BE2C (cell line): ENCODE measurements at regions not wholly inside any gene's neighbourhood (a gene's known extent, or its start where the extent isn't known, plus 50 kb on each side); places are given as distances from the start of the nearest gene placed in this dataset.

Source experiments
- DNase-seq: peaks from one replicate; pipeline ENCODE4 v3.0.0-alpha.2; 2020
- H3K27me3 ChIP-seq: fragments of 250-450 bp; sonication (Bioruptor Pico); 2 replicates; pipeline ENCODE4 v1.5.1; 2020; ENCODE audit warnings: mild to moderate bottlenecking
- H3K36me3 ChIP-seq: fragments of 250-450 bp; sonication (Bioruptor Pico); 2 replicates; pipeline ENCODE4 v1.5.1; 2020; ENCODE audit warnings: mild to moderate bottlenecking
- H3K4me1 ChIP-seq: fragments of 250-450 bp; sonication (Bioruptor Pico); 2 replicates; pipeline ENCODE4 v1.5.1; 2020
- H3K4me3 ChIP-seq: 2 replicates; pipeline ENCODE4 v1.5.1; 2011; ENCODE audit warnings: low read depth, low read length
- H3K9me3 ChIP-seq: fragments of 250-450 bp; sonication (Bioruptor Pico); 2 replicates; pipeline ENCODE4 v1.5.1; 2020
- TF ChIP-seq, protein P1 (sequence below): IDR thresholded peaks from 2 replicates; pipeline ENCODE4 v1.5.1; 2012; ENCODE audit warnings: mild to moderate bottlenecking, low read depth, low read length

DNA sequence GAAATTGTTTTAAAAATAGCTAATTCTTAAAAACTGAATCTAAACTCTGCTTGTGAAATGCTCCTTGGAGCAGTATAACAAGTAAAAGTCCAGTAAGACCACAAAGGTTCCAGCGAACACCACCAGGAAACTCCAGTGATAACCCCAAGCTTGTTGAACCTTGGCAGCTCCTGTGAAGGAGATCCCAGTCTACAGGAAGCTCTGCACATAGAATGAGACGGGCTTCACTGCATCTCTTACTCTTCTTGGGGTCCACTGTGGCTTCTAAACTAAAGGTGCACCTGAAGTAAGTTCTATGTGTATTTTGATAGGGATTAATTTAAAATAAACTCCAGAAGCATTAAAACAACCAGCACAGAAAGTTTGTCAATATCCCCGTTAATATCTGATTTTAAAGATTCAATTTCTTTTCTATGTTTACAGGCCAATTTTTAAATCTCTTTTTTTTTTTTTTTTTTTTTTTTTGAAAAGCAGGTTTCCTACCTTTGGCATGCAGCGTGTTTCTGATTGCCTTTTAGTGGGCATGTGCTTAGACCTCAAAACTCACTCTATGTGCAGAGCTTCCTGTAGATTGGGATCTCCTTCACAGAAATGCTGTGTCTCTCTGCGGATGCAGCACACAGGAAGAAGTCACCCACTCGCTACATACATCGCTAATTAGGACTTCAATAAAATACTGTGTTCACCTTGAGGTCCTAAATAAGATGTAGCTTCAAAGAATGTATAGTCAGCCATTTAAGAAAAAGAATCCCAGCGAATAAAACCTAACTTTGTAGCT is 508.5 kb downstream of the KLF12 start:
- peaks cover 40% of the 10 kb centered on the region for H3K27me3 ChIP-seq
- no peaks in the 10 kb centered on the region for H3K4me1 ChIP-seq
- H3K36me3 ChIP-seq, result no peaks in the 10 kb centered on the region

DNA sequence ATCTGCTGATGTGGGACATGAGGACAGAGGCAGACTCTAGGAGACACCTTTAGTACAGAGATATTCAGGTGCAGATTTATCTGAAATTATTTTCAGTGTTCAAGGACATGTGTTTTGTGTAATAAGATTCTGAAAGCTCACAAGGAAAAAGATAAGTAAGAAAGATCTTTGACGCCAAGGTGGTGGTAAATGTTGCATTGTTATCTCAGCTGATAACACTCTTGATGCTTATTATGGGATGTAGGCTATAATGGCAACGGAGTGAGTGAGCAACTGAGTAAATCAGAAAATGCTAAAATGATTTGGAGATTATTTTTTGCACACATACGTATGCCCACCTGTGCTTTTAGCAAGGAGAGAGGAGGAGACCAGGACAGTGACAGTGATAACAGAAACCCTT is 510.9 kb downstream of the KLF12 start:
- H3K4me1 ChIP-seq, result no peaks in the 10 kb centered on the region
- H3K9me3 ChIP-seq, result no peaks in the 10 kb centered on the region
- TF ChIP-seq, protein P1, sequence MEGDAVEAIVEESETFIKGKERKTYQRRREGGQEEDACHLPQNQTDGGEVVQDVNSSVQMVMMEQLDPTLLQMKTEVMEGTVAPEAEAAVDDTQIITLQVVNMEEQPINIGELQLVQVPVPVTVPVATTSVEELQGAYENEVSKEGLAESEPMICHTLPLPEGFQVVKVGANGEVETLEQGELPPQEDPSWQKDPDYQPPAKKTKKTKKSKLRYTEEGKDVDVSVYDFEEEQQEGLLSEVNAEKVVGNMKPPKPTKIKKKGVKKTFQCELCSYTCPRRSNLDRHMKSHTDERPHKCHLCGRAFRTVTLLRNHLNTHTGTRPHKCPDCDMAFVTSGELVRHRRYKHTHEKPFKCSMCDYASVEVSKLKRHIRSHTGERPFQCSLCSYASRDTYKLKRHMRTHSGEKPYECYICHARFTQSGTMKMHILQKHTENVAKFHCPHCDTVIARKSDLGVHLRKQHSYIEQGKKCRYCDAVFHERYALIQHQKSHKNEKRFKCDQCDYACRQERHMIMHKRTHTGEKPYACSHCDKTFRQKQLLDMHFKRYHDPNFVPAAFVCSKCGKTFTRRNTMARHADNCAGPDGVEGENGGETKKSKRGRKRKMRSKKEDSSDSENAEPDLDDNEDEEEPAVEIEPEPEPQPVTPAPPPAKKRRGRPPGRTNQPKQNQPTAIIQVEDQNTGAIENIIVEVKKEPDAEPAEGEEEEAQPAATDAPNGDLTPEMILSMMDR, result no peak
- peaks cover 41% of the 10 kb centered on the region for H3K27me3 ChIP-seq
- DNase-seq, result no peak
- no peaks in the 10 kb centered on the region for H3K36me3 ChIP-seq
- H3K4me3 ChIP-seq, result no peak overlapping the region

More for the DNA sequence above, 508.5 kb downstream of the KLF12 start:
- no peak overlapping the region for H3K4me3 ChIP-seq
- no peak for DNase-seq
- TF ChIP-seq, protein P1, result no peak
- no peaks in the 10 kb centered on the region for H3K9me3 ChIP-seq

DNA sequence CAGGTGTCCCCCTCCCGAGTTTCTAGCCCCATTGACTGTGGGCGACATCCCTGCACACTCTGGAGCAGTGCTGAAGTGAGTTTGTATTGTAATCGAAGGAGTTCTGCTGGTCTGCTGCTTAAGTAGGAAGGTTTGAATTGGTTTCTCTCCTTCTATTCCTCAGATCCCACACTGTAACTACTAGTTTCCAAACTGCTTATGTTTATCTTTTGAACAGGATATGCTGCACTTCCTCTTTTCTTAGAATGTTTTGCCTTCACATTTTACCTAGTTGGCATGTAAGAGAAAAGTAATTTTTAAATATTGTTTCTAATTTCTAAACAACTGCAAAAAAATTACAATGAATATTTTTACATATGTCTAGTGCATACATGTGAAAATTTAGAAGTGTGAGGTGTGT is 511.8 kb downstream of the KLF12 start:
- DNase-seq, result no peak
- no peak overlapping the region for H3K4me3 ChIP-seq
- H3K36me3 ChIP-seq, result no peaks in the 10 kb centered on the region
- peaks cover 46% of the 10 kb centered on the region for H3K27me3 ChIP-seq
- no peaks in the 10 kb centered on the region for H3K4me1 ChIP-seq
- H3K9me3 ChIP-seq, result no peaks in the 10 kb centered on the region
- TF ChIP-seq, protein P1, result no peak

DNA sequence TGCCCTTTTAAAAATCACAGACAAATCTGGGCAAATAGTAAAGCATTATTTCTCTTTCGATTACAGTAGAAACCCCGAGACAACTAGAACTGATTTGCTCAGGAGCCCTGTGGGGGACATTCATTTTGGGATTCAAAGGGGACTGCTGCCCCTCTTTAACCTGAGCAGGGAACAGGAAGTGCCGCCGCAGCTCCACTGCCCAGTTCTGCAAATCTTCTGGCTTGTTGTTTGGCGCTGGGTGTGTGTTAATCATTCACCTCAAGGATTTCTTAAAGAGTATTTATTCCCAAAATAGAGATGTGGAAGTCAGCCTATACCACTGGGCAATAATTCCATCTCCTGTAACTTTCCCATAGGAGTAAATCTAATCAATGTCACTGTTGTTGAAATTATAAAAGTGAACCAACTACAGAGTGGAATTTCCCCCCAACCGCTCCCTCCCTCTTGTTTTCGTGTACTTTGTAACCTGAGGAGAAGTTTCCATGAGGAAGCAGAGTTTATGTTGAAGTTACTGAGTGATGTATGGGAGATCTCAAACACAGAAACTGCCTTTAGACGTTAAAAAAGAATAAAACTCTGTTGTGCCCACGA is 515.8 kb downstream of the KLF12 start:
- TF ChIP-seq, protein P1, result no peak
- Histone ChIP-seq H3K9me3 (no peaks in the 10 kb centered on the region), H3K36me3 (no peaks in the 10 kb centered on the region), H3K27me3 (peaks cover 50% of the 10 kb centered on the region), H3K4me3 (no peak overlapping the region), H3K4me1 (no peaks in the 10 kb centered on the region)
- DNase-seq, result no peak

DNA sequence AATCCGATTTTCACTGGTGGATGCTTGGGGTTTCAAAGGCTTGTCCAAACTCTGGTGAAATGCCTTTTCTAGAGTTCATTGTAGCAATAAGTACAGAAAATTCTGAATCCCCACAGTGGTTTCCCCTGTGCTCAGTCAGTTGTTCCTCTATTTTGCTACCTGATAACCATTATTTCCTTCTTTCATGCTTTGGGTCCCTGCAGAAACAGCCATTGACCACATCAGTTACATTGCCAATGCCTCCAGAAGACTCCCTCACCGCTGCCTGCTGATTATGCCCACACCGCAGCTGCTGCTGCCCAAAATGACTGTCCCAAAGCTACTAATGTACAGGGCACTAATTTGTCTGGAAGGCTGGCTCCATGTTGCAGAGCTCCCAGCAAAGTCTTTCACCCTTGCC is 517.3 kb downstream of the KLF12 start:
- Histone ChIP-seq H3K4me3 (no peak overlapping the region), H3K36me3 (no peaks in the 10 kb centered on the region), H3K4me1 (no peaks in the 10 kb centered on the region), H3K9me3 (no peaks in the 10 kb centered on the region), H3K27me3 (peaks cover 43% of the 10 kb centered on the region)
- TF ChIP-seq, protein P1, result no peak
- no peak for DNase-seq
